ENCODE measurements at regions not wholly inside any gene's neighbourhood (a gene's known extent, or its start where the extent isn't known, plus 50 kb on each side); places are given as distances from the start of the nearest gene placed in this dataset.

DNA sequence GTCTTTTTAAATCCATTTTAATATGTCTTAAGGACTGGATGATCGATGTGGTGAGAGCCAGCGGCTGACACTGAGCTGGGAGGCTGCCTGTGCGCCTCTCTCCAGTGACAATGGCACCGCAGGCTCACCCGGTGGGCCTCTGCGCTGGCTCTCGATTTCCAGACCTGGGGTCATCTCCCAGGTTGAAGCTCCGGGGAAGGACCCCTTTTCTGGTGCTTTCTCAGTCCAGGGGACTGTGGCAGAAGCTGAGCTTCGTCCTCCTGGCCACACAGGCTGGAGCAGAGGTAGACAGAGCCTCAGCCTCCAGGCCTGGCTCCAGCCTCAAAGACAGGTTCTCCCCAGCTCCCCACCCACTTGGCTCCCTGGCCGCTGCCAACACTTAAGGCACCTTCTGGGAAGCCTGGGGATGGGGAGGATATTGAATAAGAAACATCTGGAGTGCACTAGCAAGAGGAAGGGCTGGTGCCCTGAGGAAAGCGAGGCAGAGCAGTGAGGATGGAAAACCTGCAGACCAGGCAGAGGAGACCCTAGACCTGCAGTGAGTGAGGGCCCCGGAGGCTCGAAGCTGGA lies 154.2 kb upstream of the SMAD3 start:
- no peaks in the 10 kb centered on the region for H3K36me3 ChIP-seq
- H3K4me3 ChIP-seq = no peak overlapping the region
- DNase-seq (ENCODE audit: low spot score) = no peak
- no peak for TF ChIP-seq CTCF (IDR thresholded peaks at IDR 0.05)
- peaks cover 0 to 17% of the 10 kb centered on the region in 2 donors for H3K4me1 ChIP-seq
- H3K27ac ChIP-seq = no peak overlapping the region
- no peaks in the 10 kb centered on the region for H3K9me3 ChIP-seq
- H3K27me3 ChIP-seq = no peaks in the 10 kb centered on the region

DNA sequence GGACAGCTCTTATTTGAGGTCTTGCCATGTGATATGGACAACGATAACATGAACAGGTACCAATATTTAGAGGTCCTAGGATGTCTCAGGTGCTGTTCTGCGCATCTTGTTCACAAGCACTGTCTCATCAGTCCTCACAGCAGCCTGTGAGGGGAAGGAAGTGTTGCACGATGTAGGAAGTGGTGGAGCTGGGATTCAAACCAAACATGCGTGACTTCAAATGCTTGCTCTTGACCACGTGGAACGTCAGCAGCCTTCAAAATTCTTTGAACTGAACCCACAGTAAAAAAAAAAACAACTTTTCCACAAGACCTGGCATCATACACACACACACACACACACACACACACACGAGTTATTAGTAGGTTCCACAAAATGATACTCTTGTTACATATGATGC lies 153.4 kb upstream of the SMAD3 start:
- H3K27ac ChIP-seq = no peak overlapping the region
- no peaks in the 10 kb centered on the region for H3K9me3 ChIP-seq
- DNase-seq (ENCODE audit: low spot score) = no peak
- TF ChIP-seq CTCF (IDR thresholded peaks at IDR 0.05) = no peak
- no peak overlapping the region for H3K4me3 ChIP-seq
- H3K27me3 ChIP-seq = no peaks in the 10 kb centered on the region
- peaks cover 0 to 17% of the 10 kb centered on the region in 2 donors for H3K4me1 ChIP-seq
- no peaks in the 10 kb centered on the region for H3K36me3 ChIP-seq

DNA sequence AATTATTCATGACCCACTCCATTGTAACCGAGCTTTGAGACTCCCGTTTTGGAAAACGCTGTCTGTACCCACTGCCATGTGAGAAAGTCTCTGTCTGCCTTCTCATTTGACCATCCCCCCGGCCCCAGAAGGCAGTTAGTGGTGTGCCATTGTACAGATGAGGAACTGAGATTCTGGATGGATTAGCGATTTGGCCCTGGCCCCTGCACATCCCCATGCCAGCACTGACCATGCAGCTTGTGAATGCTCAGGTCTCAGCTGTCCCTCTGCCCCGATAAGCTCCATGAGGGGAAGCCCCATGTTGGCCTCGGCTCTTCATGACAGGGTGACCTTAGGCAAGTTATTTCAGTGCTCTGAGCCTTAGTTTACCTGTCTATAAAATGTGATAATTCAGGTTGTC lies 153.0 kb upstream of the SMAD3 start:
- Histone ChIP-seq H3K4me3 (no peak overlapping the region), H3K9me3 (no peaks in the 10 kb centered on the region), H3K4me1 (peaks cover 0 to 17% of the 10 kb centered on the region in 2 donors), H3K27ac (no peak overlapping the region), H3K36me3 (no peaks in the 10 kb centered on the region), H3K27me3 (no peaks in the 10 kb centered on the region)
- TF ChIP-seq CTCF (IDR thresholded peaks at IDR 0.05) = no peak
- no peak for DNase-seq (ENCODE audit: low spot score)

- Histone ChIP-seq H3K4me3 (no peak overlapping the region), H3K4me1 (peaks cover 0 to 23% of the 10 kb centered on the region in 2 donors), H3K27ac (no peak overlapping the region), H3K27me3 (no peaks in the 10 kb centered on the region), H3K36me3 (no peaks in the 10 kb centered on the region), H3K9me3 (peaks cover 0 to 12% of the 10 kb centered on the region in 2 donors)
- no peak for DNase-seq (ENCODE audit: low spot score)
- TF ChIP-seq CTCF (IDR thresholded peaks at IDR 0.05) = no peak
Observed at GRCh38 chr15:66917904-66918448, 147.4 kb upstream of the SMAD3 start.

- peaks cover 0 to 23% of the 10 kb centered on the region in 2 donors for H3K4me1 ChIP-seq
- H3K36me3 ChIP-seq = no peaks in the 10 kb centered on the region
- no peak overlapping the region for H3K27ac ChIP-seq
- TF ChIP-seq CTCF (IDR thresholded peaks at IDR 0.05) = no peak
- H3K27me3 ChIP-seq = no peaks in the 10 kb centered on the region
- DNase-seq (ENCODE audit: low spot score) = no peak
- no peak overlapping the region for H3K4me3 ChIP-seq
- peaks cover 0 to 13% of the 10 kb centered on the region in 2 donors for H3K9me3 ChIP-seq
Observed at GRCh38 chr15:66919421-66919820, 146.0 kb upstream of the SMAD3 start.
